Mucosa of descending colon (tissue), 3 donors: ENCODE measurements at regions not wholly inside any gene's neighbourhood (a gene's known extent, or its start where the extent isn't known, plus 50 kb on each side); places are given as distances from the start of the nearest gene placed in this dataset.

ENCODE experiments used
- ATAC-seq: fragments of 200-7000 bp; cut with Tn5 transposase; one replicate; pipeline ENCODE4 v1.9.1; 2020; ENCODE audit warnings: mild to moderate bottlenecking, moderate library complexity
- DNase-seq, 3 donors: peaks; one replicate each; pipeline ENCODE4 v3.0.0-alpha.2; 2020
- H3K36me3 ChIP-seq: fragments of 200-600 bp; one replicate; pipeline ENCODE4 v1.8.0; 2021; ENCODE audit warnings: low read depth, mild to moderate bottlenecking
- H3K4me1 ChIP-seq: fragments of 200-600 bp; one replicate; pipeline ENCODE4 v1.8.0; 2021; ENCODE audit warnings: low read depth, mild to moderate bottlenecking
- H3K4me3 ChIP-seq: fragments of 200-600 bp; one replicate; pipeline ENCODE4 v1.8.0; 2021; ENCODE audit warnings: mild to moderate bottlenecking
- H3K9me3 ChIP-seq: fragments of 200-600 bp; one replicate; pipeline ENCODE4 v1.8.0; 2021; ENCODE audit warnings: mild to moderate bottlenecking
- intact Hi-C, 2 donors: fragments of 100-400 bp; cut with DNase I in 1 of 2; cut with micrococcal nuclease in 1 of 2; formaldehyde crosslinking; loops; one replicate each; pipeline versions ENCODE4 v1.11.0 to v1.11.1; 2022; cut with DNase I, micrococcal nuclease
- TF ChIP-seq, protein P1 (sequence below): fragments of 200-600 bp; IDR thresholded peaks from one replicate; pipeline ENCODE4 v1.8.0; 2022; ENCODE audit warnings: antibody characterized with exemption, mild to moderate bottlenecking
- donor health status: DM: no; HTN: no; CAD: no; lungs with moderate emphysema.
- donor health status: DM: no; HTN: no; CAD: no.
- donor health status: DM: no; HTN: yes; CAD: no.

DNA sequence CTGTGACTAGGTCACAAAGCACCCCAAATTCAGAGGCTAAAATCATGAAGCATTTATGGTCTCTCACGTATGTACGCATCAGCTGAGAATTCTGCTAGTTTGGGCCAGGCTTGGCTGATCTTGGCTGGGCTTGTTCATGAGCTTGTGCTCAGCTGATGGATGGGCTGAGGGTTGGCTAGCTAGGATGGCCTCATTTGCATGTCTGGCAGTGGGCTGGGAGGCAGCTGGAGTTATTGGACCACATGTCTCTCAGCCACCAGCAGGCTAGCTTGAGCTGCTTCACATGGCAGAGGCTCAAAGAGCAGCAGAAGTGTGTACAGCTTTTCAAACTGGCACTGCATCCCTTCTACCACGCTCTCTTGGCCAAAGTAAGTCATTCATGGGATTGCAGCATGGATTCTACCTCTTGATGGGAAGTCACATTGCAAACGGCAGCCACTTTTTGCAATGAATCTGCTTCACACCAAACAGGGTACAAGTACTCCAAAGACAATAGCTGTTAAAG lies 770.3 kb downstream of the TYW1 start:
- intact Hi-C loops = no loop called here

DNA sequence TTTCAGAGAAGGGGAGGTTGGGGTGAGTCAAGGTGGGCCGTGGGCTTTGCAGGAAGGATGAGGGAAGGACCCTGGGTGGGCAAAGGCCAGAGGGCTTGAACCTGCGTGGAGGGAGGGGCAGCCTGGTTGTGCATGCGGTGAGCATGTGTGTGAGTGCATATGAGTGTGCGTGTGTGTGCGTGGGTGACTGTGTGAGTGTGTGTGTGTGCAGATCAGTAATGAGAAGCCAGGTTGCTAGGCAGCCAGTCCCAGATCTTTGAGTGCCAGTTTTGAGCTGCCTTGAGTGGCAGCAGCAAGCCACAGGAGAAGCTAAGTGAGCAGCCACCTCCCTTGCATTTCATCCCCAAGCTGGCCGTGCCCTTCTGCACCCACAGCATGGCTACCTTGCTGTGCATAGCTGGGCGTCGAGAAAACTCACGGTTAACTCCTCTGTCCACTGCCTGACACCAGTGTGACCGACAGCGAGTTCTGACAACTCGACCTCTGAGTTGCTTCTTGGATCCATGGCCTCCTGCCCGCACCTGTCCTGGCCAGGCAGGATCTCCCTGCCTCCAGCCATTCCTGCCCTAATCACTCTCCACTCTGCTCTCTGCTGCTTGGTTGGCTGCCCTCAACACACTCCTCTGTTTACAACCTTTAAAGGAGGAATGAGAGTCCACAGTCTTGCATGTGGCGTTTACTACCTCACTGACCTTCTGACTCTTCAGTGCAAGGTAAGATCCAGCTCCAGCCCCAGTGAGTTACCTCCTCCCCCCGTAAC lies 775.4 kb downstream of the TYW1 start:
- H3K9me3 ChIP-seq = peaks cover 47% of the 10 kb centered on the region
- no peaks in the 10 kb centered on the region for H3K36me3 ChIP-seq
- ATAC-seq (no peak), DNase-seq (no peak)
- intact Hi-C loops = no loop called here
- H3K4me1 ChIP-seq = no peaks in the 10 kb centered on the region
- no peak overlapping the region for H3K4me3 ChIP-seq
- TF ChIP-seq, protein P1, sequence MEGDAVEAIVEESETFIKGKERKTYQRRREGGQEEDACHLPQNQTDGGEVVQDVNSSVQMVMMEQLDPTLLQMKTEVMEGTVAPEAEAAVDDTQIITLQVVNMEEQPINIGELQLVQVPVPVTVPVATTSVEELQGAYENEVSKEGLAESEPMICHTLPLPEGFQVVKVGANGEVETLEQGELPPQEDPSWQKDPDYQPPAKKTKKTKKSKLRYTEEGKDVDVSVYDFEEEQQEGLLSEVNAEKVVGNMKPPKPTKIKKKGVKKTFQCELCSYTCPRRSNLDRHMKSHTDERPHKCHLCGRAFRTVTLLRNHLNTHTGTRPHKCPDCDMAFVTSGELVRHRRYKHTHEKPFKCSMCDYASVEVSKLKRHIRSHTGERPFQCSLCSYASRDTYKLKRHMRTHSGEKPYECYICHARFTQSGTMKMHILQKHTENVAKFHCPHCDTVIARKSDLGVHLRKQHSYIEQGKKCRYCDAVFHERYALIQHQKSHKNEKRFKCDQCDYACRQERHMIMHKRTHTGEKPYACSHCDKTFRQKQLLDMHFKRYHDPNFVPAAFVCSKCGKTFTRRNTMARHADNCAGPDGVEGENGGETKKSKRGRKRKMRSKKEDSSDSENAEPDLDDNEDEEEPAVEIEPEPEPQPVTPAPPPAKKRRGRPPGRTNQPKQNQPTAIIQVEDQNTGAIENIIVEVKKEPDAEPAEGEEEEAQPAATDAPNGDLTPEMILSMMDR = no peak

More for the DNA sequence above, 770.3 kb downstream of the TYW1 start:
- no peak for DNase-seq
- H3K4me1 ChIP-seq = no peaks in the 10 kb centered on the region
- no peak overlapping the region for H3K4me3 ChIP-seq
- TF ChIP-seq, protein P1 = no peak
- H3K36me3 ChIP-seq = no peaks in the 10 kb centered on the region
- no peak for ATAC-seq
- H3K9me3 ChIP-seq = peaks cover 50% of the 10 kb centered on the region

DNA sequence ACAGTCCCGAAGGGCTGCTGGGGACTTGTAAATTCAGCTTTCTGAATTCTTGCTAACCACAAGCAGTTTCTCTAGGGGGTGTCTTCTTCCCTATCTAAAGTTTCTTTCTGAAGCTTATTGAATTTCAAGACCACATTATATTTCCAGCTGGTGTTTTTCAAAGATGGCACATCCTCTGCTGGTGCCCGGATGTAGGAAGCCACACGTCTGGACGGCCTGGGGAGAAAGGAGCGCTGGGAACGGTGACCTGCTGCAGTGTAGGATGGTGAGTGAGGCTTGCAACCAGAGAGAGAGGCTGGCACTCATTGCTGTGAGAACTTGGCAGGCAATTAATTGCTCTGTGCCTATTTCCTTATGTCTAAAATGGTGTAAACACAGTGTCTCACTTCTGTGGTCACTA lies 776.4 kb downstream of the TYW1 start:
- no peaks in the 10 kb centered on the region for H3K4me1 ChIP-seq
- TF ChIP-seq, protein P1 = no peak
- ATAC-seq (no peak), DNase-seq (no peak)
- no peaks in the 10 kb centered on the region for H3K36me3 ChIP-seq
- intact Hi-C loops = no loop called here
- peaks cover 43% of the 10 kb centered on the region for H3K9me3 ChIP-seq
- no peak overlapping the region for H3K4me3 ChIP-seq

DNA sequence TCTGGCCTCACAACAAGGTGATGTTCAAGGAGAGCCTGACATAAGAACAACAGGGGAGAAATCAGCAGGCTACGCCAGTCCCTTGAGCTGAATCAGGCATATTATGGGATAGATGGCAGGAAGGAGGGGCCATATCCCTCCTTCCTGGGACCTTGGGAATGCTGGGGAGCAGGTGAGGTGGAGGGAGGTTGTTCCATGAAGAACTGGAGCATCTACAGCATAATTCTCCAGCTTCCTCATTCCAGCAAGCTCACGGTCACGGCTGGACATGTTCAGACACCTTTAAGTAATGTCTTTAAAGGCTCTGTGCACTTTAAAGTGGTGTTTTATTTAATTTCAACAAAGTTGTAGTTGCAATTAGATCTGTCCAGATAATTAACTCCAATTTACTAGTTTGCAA lies 780.5 kb downstream of the TYW1 start:
- Histone ChIP-seq H3K36me3 (no peaks in the 10 kb centered on the region), H3K4me1 (no peaks in the 10 kb centered on the region), H3K4me3 (no peak overlapping the region), H3K9me3 (peaks cover 28% of the 10 kb centered on the region)
- ATAC-seq = no peak
- intact Hi-C loops = no loop called here
- TF ChIP-seq, protein P1 = no peak
- no peak for DNase-seq

DNA sequence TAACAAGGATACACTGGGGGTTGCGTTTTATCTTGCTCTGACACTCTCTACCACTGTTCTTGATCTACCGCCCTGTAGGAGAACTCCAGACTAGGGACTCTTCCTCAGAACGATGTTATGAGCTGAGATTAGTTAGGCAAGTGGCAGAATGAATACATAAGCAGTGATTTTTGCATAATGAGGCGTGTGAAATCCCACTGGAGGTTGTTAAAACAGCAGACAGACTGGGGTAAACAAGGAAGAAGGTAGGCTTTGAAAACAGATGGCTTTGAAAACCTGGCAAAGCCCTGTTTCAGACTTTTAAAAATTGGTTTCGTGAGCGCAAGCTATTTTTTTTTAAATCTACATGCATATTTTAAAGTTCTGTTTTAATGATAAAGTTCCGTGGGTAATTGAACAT lies 785.2 kb downstream of the TYW1 start:
- H3K4me3 ChIP-seq = no peak overlapping the region
- ATAC-seq (no peak), DNase-seq (no peak)
- H3K9me3 ChIP-seq = peaks cover 28% of the 10 kb centered on the region
- H3K4me1 ChIP-seq = no peaks in the 10 kb centered on the region
- no peaks in the 10 kb centered on the region for H3K36me3 ChIP-seq
- TF ChIP-seq, protein P1 = no peak
- intact Hi-C loops = no loop called here
